GM12878 (cell line): ENCODE measurements at regions not wholly inside any gene's neighbourhood (a gene's known extent, or its start where the extent isn't known, plus 50 kb on each side); places are given as distances from the start of the nearest gene placed in this dataset.

Source experiments
- ATF7 ChIP-seq: fragments of 450-650 bp; IDR thresholded peaks from 2 replicates; pipeline ENCODE4 v1.6.1; 2016; ENCODE audit warnings: low read depth, mild to moderate bottlenecking
- CBX3 ChIP-seq: fragments of 200-600 bp; sonication (generic); IDR thresholded peaks from 2 replicates; pipeline ENCODE4 v1.6.1; 2016; ENCODE audit warnings: low read depth, borderline replicate concordance
- CBX5 ChIP-seq: sonication (generic); IDR thresholded peaks from 2 replicates; pipeline ENCODE4 v1.6.1; 2016; ENCODE audit warnings: low read depth, moderate library complexity, mild to moderate bottlenecking, inconsistent platforms
- EED ChIP-seq: sonication (generic); IDR thresholded peaks from 2 replicates; pipeline ENCODE4 v1.6.1; 2016; ENCODE audit warnings: antibody characterized with exemption, low read depth
- HDAC2 ChIP-seq: fragments of 200-600 bp; sonication (generic); IDR thresholded peaks from 2 replicates; pipeline ENCODE4 v1.6.1; 2017
- IKZF2 ChIP-seq, 2 experiments: fragments of 450-650 bp; IDR thresholded peaks; 2 replicates each; pipeline ENCODE4 v1.6.1; 2017; ENCODE audit warnings: mild to moderate bottlenecking in 2 of 2, moderate library complexity in 2 of 2
- JUND ChIP-seq: IDR thresholded peaks from 2 replicates; pipeline ENCODE4 v1.6.1; 2012; ENCODE audit warnings: low read depth, mild to moderate bottlenecking, low read length, improper control_type of control experiment, moderate library complexity
- KAT2A ChIP-seq: conservative IDR thresholded peaks from 2 replicates; pipeline ENCODE4 v1.6.1; 2011; ENCODE audit warnings: low read depth, low read length; ENCODE audit not compliant: control insufficient read depth
- MEF2B ChIP-seq: fragments of 450-650 bp; IDR thresholded peaks from 2 replicates; pipeline ENCODE4 v1.6.1; 2018; ENCODE audit warnings: mild to moderate bottlenecking, moderate library complexity; ENCODE audit not compliant: partially characterized antibody, poor library complexity, severe bottlenecking
- RELA ChIP-seq: fragments of 450-650 bp; IDR thresholded peaks from 2 replicates; pipeline ENCODE4 v1.8.0; 2014; ENCODE audit warnings: borderline replicate concordance; ENCODE audit not compliant: partially characterized antibody
- TCF12 ChIP-seq: IDR thresholded peaks from 2 replicates; pipeline ENCODE4 v1.6.1; 2011; ENCODE audit warnings: low read depth, mild to moderate bottlenecking, low read length
- ZNF24 ChIP-seq: fragments of 450-650 bp; IDR thresholded peaks from 2 replicates; pipeline ENCODE4 v1.6.1; 2017; ENCODE audit warnings: antibody characterized with exemption, mild to moderate bottlenecking
- TF ChIP-seq, protein P1 (sequence below): IDR thresholded peaks from 2 replicates; pipeline ENCODE4 v1.6.1; 2011; ENCODE audit warnings: borderline replicate concordance, low read depth, mild to moderate bottlenecking, moderate library complexity, mixed read lengths, low read length; ENCODE audit not compliant: insufficient read depth; ENCODE audit errors: extremely low read length
- TF ChIP-seq, protein P2 (sequence below): fragments of 450-650 bp; formaldehyde crosslinking; IDR thresholded peaks from 2 replicates; pipeline ENCODE4 v1.4.0; 2020; ENCODE audit warnings: mild to moderate bottlenecking, moderate library complexity
- TF ChIP-seq, protein P3 (sequence below): IDR thresholded peaks from 2 replicates; pipeline ENCODE4 v1.6.1; 2011; ENCODE audit warnings: borderline replicate concordance, low read depth, mild to moderate bottlenecking, moderate library complexity, low read length; ENCODE audit not compliant: insufficient read depth, poor library complexity, severe bottlenecking
- TF ChIP-seq, protein P4 (sequence below): fragments of 150-350 bp; IDR thresholded peaks from 2 replicates; pipeline ENCODE4 v1.6.1; 2016; ENCODE audit warnings: low read depth, low read length
- TF ChIP-seq, protein P5 (sequence below): fragments of 450-650 bp; IDR thresholded peaks from 2 replicates; pipeline ENCODE4 v1.6.1; 2017; ENCODE audit warnings: low read depth, mild to moderate bottlenecking, moderate library complexity
- TF ChIP-seq, protein P6 (sequence below): fragments of 450-650 bp; IDR thresholded peaks from 2 replicates; pipeline ENCODE4 v1.6.1; 2016; ENCODE audit warnings: mild to moderate bottlenecking

DNA sequence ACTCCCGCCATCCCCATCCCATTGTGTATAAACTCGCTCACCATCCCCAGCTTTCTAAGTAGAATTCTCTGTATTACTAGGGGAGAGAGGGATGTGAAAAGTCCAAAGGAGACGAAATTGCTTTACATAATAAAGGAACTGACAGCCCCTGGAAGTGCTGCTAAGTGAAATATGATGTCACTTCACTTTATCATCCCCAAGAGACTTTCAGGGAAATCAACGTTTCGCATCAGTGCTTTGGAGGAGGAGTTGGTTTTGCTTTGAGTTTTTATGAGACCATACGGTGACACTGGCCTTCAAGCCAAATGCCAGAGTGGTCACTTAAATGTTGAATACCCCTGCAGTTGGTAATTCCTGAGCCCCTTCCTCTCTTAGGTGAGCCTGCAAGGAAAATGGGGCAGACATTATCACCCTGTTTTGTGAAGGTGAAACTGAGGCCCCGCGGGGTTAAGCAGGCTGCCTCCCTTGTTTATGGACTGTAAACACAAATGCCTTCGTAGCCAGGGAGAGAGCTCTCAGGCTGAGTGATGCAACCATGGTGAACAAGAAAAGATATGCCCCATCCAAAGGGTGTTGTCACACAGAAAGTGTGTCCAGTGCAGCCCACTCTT is 58.4 kb upstream of the KAZN start (continued):
- TF ChIP-seq, protein P1, sequence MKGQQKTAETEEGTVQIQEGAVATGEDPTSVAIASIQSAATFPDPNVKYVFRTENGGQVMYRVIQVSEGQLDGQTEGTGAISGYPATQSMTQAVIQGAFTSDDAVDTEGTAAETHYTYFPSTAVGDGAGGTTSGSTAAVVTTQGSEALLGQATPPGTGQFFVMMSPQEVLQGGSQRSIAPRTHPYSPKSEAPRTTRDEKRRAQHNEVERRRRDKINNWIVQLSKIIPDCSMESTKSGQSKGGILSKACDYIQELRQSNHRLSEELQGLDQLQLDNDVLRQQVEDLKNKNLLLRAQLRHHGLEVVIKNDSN = no peak
- TF ChIP-seq RELA (no peak), CBX5 (no peak), IKZF2 (IDR thresholded peaks at IDR 0.05) (peak; percentile 31 to 37; a peak in 2 of 4 replicates), KAT2A (no peak), MEF2B (peak; percentile 82), ATF7 (peak; percentile 85), ZNF24 (no peak), CBX3 (no peak), HDAC2 (no peak), JUND (no peak), TCF12 (no peak), EED (peak; percentile 77; the same call in 1 of the 2 replicates)
- TF ChIP-seq, protein P2, sequence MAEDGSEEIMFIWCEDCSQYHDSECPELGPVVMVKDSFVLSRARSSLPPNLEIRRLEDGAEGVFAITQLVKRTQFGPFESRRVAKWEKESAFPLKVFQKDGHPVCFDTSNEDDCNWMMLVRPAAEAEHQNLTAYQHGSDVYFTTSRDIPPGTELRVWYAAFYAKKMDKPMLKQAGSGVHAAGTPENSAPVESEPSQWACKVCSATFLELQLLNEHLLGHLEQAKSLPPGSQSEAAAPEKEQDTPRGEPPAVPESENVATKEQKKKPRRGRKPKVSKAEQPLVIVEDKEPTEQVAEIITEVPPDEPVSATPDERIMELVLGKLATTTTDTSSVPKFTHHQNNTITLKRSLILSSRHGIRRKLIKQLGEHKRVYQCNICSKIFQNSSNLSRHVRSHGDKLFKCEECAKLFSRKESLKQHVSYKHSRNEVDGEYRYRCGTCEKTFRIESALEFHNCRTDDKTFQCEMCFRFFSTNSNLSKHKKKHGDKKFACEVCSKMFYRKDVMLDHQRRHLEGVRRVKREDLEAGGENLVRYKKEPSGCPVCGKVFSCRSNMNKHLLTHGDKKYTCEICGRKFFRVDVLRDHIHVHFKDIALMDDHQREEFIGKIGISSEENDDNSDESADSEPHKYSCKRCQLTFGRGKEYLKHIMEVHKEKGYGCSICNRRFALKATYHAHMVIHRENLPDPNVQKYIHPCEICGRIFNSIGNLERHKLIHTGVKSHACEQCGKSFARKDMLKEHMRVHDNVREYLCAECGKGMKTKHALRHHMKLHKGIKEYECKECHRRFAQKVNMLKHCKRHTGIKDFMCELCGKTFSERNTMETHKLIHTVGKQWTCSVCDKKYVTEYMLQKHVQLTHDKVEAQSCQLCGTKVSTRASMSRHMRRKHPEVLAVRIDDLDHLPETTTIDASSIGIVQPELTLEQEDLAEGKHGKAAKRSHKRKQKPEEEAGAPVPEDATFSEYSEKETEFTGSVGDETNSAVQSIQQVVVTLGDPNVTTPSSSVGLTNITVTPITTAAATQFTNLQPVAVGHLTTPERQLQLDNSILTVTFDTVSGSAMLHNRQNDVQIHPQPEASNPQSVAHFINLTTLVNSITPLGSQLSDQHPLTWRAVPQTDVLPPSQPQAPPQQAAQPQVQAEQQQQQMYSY = no peak
- TF ChIP-seq, protein P3, sequence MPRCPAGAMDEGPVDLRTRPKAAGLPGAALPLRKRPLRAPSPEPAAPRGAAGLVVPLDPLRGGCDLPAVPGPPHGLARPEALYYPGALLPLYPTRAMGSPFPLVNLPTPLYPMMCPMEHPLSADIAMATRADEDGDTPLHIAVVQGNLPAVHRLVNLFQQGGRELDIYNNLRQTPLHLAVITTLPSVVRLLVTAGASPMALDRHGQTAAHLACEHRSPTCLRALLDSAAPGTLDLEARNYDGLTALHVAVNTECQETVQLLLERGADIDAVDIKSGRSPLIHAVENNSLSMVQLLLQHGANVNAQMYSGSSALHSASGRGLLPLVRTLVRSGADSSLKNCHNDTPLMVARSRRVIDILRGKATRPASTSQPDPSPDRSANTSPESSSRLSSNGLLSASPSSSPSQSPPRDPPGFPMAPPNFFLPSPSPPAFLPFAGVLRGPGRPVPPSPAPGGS = no peak
- TF ChIP-seq, protein P4, sequence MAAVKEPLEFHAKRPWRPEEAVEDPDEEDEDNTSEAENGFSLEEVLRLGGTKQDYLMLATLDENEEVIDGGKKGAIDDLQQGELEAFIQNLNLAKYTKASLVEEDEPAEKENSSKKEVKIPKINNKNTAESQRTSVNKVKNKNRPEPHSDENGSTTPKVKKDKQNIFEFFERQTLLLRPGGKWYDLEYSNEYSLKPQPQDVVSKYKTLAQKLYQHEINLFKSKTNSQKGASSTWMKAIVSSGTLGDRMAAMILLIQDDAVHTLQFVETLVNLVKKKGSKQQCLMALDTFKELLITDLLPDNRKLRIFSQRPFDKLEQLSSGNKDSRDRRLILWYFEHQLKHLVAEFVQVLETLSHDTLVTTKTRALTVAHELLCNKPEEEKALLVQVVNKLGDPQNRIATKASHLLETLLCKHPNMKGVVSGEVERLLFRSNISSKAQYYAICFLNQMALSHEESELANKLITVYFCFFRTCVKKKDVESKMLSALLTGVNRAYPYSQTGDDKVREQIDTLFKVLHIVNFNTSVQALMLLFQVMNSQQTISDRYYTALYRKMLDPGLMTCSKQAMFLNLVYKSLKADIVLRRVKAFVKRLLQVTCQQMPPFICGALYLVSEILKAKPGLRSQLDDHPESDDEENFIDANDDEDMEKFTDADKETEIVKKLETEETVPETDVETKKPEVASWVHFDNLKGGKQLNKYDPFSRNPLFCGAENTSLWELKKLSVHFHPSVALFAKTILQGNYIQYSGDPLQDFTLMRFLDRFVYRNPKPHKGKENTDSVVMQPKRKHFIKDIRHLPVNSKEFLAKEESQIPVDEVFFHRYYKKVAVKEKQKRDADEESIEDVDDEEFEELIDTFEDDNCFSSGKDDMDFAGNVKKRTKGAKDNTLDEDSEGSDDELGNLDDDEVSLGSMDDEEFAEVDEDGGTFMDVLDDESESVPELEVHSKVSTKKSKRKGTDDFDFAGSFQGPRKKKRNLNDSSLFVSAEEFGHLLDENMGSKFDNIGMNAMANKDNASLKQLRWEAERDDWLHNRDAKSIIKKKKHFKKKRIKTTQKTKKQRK = no peak
- TF ChIP-seq, protein P5, sequence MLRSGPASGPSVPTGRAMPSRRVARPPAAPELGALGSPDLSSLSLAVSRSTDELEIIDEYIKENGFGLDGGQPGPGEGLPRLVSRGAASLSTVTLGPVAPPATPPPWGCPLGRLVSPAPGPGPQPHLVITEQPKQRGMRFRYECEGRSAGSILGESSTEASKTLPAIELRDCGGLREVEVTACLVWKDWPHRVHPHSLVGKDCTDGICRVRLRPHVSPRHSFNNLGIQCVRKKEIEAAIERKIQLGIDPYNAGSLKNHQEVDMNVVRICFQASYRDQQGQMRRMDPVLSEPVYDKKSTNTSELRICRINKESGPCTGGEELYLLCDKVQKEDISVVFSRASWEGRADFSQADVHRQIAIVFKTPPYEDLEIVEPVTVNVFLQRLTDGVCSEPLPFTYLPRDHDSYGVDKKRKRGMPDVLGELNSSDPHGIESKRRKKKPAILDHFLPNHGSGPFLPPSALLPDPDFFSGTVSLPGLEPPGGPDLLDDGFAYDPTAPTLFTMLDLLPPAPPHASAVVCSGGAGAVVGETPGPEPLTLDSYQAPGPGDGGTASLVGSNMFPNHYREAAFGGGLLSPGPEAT = no peak
- TF ChIP-seq, protein P6, sequence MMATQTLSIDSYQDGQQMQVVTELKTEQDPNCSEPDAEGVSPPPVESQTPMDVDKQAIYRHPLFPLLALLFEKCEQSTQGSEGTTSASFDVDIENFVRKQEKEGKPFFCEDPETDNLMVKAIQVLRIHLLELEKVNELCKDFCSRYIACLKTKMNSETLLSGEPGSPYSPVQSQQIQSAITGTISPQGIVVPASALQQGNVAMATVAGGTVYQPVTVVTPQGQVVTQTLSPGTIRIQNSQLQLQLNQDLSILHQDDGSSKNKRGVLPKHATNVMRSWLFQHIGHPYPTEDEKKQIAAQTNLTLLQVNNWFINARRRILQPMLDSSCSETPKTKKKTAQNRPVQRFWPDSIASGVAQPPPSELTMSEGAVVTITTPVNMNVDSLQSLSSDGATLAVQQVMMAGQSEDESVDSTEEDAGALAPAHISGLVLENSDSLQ = no peak
